Adrenal gland (tissue), 5 donors: ENCODE measurements at regions not wholly inside any gene's neighbourhood (a gene's known extent, or its start where the extent isn't known, plus 50 kb on each side); places are given as distances from the start of the nearest gene placed in this dataset.

Source experiments
- POLR2A ChIP-seq, 2 donors: fragments of 450-650 bp; IDR thresholded peaks; one replicate each; pipeline ENCODE4 v1.6.1; 2017; ENCODE audit warnings: antibody characterized with exemption in 2 of 2, mild to moderate bottlenecking in 2 of 2, moderate library complexity in 1 of 2
- TF ChIP-seq, protein P1 (sequence below), 6 experiments: fragments of 450-650 bp in 4 of 6; fragments of 200-600 bp in 2 of 6; sonication (generic) in 1 of 6; IDR thresholded peaks; 1 replicate in 5 of 6; 2 replicates in 1 of 6; pipeline versions ENCODE4 v1.5.1 to v1.8.0; 2016 to 2021; ENCODE audit warnings: antibody characterized with exemption in 6 of 6, mild to moderate bottlenecking in 2 of 6, moderate library complexity in 1 of 6
- donor health status: DM: no; HTN: no; CAD: no.

DNA sequence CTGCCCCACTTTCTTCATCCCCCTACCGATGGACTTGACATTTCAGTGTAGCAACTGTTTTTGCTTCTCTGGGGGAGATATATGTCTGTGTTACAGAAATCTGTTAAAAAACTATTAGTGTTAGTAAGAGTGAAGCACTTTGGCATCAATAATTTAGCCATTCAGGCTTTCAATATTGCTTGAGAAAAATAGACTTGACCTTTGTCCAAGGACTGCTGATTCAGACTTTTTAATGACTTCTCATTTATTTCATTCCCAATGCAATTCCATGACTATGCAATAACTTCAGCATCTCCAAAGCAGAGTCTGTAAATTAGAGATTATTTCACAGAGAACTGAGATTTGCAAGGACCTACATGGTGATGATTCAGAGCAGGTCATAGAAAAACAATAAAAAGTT lies 104.1 kb upstream of the SPEF2 start:
- TF ChIP-seq, protein P1, sequence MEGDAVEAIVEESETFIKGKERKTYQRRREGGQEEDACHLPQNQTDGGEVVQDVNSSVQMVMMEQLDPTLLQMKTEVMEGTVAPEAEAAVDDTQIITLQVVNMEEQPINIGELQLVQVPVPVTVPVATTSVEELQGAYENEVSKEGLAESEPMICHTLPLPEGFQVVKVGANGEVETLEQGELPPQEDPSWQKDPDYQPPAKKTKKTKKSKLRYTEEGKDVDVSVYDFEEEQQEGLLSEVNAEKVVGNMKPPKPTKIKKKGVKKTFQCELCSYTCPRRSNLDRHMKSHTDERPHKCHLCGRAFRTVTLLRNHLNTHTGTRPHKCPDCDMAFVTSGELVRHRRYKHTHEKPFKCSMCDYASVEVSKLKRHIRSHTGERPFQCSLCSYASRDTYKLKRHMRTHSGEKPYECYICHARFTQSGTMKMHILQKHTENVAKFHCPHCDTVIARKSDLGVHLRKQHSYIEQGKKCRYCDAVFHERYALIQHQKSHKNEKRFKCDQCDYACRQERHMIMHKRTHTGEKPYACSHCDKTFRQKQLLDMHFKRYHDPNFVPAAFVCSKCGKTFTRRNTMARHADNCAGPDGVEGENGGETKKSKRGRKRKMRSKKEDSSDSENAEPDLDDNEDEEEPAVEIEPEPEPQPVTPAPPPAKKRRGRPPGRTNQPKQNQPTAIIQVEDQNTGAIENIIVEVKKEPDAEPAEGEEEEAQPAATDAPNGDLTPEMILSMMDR (IDR thresholded peaks at IDR 0.05) = no peak
- no peak for TF ChIP-seq POLR2A (IDR thresholded peaks at IDR 0.05)
